ENCODE measurements at regions not wholly inside any gene's neighbourhood (a gene's known extent, or its start where the extent isn't known, plus 50 kb on each side); places are given as distances from the start of the nearest gene placed in this dataset.

GRCh38 chr15:39365873-39366272 lies 215.0 kb upstream of the THBS1 start:
- DNase-seq: no peak

GRCh38 chr15:39367596-39367995 lies 213.3 kb upstream of the THBS1 start:
- DNase-seq: no peak

GRCh38 chr15:39369768-39370167 lies 211.1 kb upstream of the THBS1 start:
- DNase-seq: no peak

- DNase-seq: no peak
Measured at GRCh38 chr15:39376371-39376909, 204.4 kb upstream of the THBS1 start.

GRCh38 chr15:39381517-39381916 lies 199.4 kb upstream of the THBS1 start:
- DNase-seq: no peak

- DNase-seq: no peak
Measured at GRCh38 chr15:39388118-39388517, 192.8 kb upstream of the THBS1 start.

DNA sequence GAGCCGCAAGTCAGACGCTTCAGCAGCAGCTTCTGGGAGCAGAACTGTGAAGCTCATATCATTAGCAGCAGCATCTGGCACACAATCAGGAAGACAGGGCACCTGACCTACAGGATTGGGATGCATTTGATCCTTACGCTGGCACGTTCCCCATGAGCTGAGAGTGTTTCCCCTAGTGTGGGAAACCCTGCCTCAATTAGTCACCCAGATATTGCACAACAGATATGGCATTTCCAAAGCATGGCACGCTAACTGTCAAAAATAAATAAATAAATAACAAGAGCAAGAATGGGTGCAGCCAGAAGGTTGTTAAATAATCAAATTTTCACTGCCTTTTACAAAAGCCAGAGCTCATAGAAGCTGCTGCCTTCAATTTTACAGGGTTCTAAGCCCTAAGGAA lies 189.6 kb upstream of the THBS1 start:
- peak; percentile 85 for DNase-seq

DNA sequence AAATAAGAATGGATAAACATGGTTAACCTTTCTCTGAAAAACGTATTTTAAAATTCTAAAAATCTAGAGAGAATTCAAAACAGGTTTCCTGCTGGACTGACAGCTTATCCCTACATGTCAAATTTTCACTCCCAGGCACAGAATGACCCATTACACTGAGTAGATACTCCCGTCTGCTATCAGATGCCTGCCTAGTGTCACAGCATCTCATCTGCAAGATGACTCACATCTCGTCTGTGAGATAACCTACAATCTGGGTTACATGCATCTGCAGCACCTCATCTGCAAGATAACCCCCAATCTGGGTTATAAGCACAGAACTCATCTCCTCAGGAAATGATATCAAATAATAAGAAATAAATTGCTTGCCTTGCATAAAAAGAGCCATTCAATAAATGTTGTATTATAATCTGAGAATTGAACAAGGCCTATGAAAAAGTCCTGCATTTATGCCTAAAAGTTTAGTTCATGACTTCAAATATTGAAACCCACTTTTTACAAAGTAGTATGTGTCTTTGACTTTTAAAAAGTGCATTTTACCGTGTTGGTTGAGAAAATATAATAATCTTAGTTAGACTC lies 188.3 kb upstream of the THBS1 start:
- no peak for DNase-seq

DNA sequence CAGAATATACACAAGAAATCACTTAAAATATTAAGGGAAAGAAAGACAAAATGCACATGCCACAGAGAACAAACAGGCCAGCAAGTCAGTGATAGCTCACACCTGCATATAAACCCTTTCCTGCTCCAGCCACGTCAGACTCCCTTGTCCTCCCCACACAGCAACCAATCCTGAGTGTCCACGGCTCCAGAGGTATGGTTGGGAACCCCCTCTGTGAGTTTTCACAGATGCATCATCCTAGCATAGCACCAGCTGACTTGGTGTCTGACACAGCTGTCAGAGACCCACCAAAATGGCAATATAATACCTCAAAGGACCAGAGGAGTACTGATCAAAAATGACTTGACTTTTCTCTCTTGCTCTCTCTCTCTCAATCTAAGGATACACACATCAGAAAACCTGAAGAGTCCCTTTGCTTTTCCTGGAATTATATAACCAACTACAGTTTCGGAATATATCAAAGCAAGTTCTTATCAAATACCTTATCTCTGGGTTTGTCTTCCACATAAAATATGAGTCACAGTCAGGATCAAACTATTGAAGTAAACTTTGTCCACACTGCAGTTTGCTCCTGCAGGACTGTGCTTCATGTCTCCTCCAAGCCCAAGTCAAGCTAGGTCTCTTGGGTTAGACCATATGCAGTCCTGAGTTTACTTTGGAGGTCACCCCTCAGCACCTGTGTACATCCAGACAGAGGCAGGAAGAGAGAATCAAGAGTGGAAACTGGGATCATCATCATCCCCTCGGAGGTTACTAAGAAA lies 187.1 kb upstream of the THBS1 start:
- DNase-seq: no peak

DNA sequence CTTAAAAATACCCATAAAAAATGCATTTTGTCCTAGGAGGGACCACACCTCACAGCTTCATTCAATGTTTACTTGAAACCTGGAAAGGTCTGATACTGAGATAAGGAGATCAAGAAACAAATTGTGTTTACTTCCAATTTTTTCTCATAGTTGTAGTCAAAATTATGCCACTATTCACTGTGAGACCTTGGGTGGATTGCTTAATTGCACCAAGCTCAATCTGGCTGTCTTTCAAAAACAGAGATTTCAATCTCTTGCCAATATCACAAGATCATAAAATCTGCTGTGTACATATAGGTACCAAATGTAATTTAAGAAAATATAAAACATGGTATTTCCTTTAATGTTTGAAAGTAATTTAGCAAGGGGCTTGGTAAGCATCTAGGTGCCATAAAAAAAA lies 186.4 kb upstream of the THBS1 start:
- DNase-seq: no peak

- no peak for DNase-seq
Measured at GRCh38 chr15:39396979-39397615, 183.8 kb upstream of the THBS1 start.

- no peak for DNase-seq
Measured at GRCh38 chr15:39397883-39398282, 183.0 kb upstream of the THBS1 start.

- DNase-seq: no peak
Measured at GRCh38 chr15:39399600-39399999, 181.3 kb upstream of the THBS1 start.

- no peak for DNase-seq
Measured at GRCh38 chr15:39400002-39400401, 180.9 kb upstream of the THBS1 start.

DNA sequence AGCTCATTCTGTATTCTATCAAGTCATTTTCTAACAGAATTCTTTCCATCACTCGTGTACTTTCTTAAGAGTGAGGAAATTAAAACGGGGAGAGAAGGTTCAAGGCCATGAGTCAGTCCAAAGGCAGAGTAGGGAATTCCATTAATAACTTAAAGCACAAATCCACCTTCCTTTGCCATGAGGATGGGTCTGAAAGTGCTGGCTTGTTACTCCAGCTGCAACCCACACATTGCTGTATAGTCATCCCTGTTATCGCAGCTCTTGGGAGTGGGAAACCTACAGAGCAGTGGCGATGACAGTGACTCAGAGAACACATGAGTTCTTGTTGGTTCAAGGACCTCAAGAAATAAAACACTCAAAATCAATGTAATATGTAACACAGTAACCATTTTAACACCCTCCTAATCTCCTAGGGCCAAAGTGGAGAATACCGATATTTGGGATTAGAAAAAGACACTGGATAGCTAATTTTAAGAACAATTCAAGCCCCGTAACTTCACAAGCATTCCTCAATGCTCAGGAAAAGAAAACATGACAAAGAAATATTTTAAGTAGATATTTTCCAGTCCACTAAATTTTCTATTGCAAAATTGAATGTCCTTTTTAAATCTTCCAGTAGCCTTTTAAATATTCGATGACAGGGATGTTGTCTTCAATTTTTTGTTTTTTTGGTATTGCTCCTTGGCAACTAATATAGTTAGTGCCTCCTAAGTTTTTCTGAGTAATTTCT lies 179.9 kb upstream of the THBS1 start:
- DNase-seq: no peak

GRCh38 chr15:39403640-39404117 lies 177.2 kb upstream of the THBS1 start:
- peak; percentile 20 for DNase-seq

DNA sequence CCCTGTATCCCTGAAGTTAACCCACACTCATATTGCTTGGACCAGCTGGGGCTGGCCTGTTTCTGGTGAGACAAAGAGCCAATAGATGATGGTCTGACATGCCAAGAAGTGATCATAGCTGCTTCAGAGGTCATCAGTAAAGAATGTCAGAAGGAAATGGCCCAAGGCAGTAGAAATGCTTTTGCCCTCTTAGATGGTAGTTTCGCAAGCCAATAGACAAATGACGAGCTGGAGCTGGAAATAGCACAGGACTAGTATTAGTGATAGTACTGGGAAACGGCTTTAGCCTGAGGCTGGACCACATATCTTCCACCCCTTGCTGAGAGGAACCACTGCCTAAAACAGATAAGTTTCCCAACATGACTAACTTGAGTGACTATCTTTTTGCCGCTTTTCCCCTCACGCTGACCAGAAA lies 176.1 kb upstream of the THBS1 start:
- no peak for DNase-seq

DNA sequence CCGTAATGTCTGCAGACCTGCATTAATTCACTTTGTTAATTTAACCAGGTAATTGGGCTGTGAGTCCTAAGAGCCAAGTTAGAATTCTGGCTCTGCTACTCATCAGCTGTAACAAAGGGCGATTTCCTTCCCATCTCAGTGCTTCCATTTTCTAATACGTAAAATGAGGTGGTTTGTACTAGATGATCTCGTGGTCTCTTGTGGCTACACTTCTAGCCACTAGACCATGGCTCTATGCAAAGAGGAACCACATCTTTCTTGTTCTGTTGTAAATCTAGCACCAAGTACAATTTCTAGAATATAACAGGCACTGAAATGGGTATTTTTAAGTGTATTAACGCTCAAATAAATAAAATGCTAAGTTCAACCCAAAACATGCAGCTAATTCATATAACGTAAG lies 174.4 kb upstream of the THBS1 start:
- DNase-seq: no peak

GRCh38 chr15:39407116-39407515 lies 173.8 kb upstream of the THBS1 start:
- DNase-seq: no peak

- no peak for DNase-seq
Measured at GRCh38 chr15:39409876-39410530, 170.9 kb upstream of the THBS1 start.

DNA sequence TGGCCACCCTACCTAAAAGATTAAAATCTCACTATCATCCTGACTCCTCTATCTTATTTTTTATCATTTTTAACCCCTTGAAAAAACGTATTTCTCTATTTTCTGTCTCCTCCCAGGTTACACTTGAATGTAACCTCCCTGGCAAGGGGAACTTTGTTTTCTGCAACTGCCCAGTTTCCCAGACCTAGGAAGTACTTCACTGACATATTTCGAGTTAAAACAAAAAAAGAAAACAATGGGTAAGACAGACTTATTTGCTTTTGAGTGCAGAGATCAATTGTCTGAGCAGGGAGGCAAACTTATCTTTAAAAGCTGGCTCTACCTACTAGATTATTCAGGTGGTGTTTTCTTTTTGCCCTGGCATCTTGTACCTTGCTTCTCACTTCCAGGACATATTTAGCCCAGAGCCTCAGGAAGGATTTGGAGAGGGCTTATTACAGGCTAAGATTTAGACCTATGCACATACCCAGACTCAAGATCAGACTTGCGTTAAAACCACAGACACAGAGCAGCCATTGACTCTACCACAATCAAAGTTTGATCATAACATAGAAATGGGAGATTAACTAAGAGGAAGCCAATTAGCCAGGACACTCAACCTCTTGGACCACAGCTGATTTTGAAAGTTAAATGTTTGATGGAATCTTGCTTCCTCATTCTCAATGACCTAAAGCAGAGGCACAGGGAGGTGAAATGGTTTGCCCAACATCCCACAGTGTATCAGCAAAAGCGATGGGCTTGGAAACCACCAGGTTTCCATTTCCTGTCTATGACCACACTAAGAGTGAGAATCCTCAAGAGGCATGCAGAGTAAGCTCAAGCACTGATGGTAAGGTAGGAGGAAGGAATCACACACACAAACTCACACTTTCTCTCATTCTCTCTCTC lies 169.5 kb upstream of the THBS1 start:
- DNase-seq: no peak

GRCh38 chr15:39413558-39413957 lies 167.3 kb upstream of the THBS1 start:
- no peak for DNase-seq
